ENCODE measurements at regions not wholly inside any gene's neighbourhood (a gene's known extent, or its start where the extent isn't known, plus 50 kb on each side); places are given as distances from the start of the nearest gene placed in this dataset.

DNA sequence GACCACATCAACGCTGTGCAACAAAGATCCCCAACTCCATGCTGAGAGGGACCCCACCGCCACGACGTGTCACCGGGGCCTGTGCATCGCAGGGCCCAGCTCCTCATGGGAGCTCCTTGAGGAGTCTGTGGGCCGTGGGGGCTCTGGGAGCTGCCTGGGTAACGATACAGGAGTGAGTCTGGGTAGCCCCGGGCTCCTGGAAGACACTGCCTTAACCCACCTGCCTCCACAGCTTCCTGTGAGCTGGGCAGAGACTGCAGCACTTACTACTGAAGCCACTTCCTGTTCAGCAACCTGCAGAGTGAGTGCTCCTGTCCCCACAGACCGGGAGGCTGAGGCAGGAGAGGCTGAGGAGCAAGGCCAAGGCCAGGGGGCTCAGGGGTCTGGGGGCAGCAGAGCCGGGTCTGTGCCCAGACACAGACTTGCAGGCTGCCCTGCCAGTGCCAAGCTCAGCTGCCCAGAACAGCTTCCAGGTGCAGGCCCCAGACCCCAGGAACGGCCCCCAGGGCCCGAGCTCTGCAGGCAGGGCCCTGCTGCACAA is 226.7 kb downstream of the BRD1 start:
- no peak for DNase-seq

DNA sequence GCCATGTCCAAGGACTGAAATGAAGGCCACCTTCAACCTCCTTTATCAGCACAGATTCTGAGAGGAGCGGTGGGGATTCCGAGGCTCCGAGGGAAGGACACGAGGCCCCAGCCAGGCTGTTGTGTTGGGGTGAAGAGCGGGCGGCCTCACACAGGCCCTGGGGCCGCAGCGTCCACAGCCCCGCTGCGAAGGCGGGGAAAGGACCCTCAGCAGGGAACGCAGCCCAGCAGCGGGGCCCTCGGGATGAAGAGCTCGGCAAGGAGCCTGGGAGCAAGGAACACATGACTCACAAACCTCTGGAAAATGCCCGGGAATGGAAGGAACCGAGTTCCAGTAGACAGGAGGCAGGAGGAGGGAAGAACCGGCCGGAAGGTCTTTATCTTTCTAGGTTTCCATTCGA is 227.2 kb downstream of the BRD1 start:
- no peak for DNase-seq

DNA sequence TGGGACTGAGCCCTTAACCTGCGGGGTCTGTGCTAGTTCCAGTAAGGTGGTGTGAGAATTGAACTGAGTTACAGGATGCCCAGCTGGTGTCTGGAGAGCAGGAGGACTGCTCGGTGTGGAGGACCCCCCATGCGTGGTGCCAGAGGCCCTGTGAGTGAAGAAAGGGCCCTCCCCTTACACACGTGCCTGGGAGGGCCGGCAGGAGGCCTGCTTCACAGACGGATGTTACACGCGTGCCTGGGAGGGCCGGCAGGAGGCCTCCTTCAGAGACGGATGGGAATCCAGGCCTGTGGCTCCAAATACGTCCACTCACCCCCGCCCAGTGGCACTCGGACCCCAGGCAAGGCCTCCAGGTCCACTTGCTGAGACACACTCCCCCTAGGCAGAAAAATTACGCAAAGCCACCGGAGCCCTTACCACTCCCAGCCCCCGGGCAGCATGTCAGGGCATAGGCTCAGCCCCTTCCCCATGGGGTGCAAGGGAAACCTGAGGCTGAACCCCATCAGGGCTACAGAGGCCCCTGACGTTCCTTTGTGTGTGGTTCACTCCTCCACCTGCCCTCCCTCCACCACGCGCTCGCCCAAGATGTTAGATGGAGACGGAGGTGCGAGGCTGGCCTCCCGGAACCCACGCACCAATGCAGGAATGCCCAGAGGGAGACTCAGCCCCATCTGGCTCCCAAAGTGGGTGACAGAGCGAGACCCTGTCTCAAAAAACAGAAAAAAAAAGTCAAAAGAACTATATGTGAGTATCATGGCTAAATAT is 227.8 kb downstream of the BRD1 start:
- DNase-seq: no peak

DNA sequence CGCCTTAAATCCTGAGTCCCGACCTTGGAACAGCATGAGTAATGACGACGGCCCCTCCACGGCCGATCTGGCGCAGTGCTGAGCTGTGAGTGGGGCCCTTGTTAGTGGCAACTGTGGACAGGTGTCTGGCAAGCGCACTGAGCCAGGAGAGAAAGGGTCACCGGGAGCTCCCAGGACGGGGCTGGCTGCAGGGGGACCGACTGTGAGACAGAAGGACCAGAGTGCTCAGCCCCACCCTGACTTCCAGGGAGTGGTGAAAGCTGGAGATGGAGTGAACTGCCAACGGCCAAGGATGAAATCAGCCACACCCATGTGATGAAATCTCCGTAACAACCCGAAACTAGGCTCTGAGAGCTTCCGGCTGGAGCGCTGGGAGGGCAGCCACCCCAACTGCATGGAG is 228.6 kb downstream of the BRD1 start:
- no peak for DNase-seq

DNA sequence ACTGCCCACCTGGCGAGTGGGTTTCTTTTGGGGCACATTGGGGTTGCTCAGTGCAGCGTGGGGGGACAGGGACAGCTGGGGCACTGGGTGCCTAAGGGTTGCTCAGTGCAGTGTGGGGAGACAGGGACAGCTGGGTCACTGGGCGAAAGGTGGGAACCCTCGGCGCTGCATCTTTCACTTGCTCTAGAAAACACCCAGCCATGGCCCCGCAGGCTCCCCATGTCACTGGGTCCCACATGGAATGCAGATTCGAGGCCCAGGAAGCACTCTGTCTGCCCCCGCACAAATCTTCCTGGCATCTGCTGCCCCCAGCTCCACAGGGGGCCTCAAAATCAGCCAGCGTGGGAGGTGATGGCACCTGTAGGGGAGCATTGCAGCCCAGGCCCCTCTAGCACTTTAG is 229.3 kb downstream of the BRD1 start:
- no peak for DNase-seq

DNA sequence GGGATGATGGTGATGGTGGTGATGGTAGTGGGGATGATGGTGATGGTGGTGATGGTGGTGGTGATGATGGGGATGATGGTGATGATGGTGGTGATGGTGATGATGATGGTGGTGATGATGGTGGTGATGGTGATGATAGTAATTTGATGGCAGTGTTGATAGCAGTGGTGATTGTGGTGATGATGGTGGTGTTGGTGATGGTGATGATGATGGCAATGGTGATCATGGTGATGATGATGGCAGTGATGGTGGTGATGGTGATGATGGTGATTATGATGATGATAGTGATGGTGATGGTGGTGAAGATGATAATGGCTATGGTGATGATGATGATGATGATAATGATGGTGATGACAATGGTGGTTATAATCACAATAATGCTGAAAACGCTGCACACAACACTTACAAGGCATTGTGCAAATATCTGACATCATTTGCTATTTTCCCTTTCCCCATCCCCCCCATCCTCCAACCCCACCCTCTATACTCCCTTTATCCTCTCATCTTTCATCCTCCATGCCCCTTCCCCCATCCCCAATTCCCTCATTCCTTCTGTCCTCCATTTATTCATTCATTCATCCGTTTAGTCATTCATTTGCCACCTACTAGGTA is 230.1 kb downstream of the BRD1 start:
- no peak for DNase-seq

DNA sequence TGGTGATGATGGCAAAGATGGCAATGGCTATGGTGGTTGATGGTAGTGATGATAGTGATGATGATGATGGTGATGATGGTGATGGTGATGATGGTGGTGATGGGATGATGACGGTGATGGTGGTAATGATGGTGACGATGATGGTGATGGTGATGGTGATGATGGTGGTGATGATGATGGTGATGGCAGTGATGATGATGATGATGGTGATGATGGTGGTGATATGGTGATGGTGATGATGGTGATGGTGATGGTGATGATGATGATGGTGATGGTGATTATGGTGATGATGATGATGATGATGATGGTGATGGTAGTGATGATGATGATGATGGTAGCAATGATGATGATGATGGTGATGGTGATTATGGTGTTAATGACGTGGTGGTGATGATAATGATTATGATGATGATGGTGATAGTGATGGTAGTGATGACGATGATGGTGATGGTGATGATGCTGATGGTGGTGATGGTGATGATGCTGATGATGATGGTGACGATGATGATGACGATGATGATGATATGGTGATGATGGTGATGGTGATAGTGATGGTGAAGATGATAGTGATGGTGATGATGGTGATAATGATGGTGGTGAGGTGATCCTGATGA is 232.1 kb downstream of the BRD1 start:
- no peak for DNase-seq

DNA sequence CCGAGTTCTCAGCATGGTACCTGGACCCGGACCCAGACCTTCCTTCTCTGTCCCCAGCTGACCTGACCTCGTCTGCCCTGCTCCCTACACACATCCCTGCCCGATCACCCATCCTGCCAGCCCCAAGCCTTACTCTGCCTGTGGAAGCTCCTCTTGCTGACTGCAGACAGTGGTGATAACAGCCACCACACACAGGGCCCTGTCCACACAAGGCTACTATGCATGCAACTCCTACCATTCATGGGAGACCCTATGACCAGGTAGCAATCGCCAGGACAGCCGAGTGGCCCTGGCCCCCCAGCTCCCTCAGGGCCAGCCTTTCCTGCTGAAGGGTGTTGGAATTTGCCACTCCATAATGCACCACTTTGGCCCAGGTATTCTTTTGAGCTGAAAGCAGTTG is 233.6 kb downstream of the BRD1 start:
- no peak for DNase-seq

DNA sequence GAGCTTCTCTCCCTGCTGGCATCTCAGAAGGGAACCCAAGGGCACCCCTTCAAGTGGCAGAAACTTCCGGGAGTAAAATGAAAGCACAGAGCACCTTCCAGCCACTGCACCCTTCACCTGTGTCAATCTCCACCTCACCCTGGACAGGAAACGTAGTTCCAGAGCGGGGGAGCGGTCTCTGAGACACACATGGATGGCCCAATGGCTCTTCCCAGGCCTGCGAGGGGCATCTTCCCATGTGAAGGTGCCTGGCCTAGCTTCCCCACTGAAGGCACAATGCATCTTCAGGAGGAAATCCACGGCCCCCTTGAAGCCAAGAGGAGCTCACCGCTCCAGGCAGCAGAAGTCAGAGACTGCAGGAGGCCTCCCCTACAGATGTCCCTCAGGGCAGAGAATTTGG is 234.2 kb downstream of the BRD1 start:
- no peak for DNase-seq

DNA sequence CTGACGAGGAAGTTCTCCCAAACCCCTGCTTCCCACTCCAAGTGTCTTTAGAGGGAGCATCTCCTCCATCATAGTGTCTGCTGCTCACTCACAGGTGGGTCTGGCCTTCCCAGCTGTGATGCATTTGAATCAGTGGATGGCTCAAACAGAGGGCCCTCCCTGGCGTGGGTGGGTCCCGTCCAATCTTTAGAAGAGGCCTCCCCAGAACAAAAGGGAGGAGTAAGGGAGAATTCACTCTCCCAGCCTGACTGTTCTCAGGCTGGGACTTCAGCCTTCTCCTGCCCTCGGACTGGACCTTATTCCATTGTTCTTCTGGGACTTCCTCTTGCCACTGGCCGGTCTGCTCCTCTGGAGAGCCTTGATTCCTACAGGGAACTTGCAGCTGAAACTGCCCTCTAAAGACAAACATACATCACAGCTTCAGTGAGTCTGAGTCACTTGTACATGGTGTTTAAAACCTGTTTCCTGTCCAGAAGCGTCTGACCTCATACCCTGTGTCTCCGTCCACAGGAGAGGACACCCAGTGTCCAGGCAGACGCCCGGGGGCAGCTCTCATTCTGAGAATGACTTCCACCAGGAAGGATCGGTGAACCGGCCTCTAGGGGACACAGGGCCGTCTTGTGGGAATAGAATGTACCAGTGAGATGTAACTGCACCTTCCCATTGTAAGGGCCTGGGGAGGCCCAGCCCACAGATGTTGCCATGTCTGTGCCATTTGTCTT is 234.7 kb downstream of the BRD1 start:
- no peak for DNase-seq

DNA sequence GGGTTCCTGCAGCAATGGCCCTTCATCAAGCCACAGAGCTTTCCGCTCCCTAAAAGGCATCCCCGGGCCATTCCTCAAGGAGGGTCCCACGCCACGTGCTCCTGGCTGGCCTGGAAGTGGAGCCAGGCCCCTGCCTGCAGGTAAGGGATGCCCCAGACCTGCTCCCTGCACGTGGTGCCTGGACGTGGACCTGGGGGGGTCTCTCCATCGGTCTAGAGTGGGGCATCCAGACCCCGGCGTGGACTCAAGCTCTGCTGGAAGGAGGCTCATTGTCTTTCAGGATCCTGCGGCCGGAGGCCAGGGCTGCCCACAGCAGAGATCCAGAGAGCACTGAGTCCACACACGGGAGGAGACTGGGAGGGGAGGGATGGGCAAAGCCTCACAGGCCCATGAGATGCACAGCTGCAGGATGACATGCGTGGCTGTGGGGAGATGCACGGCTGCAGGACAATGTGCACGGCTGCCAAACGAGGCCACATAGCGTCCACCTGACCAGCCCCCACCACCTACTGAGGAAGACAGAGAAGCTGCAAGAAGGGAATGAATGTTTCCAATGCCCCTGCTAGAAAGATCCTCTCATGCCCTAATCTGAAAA is 236.7 kb downstream of the BRD1 start:
- no peak for DNase-seq

DNA sequence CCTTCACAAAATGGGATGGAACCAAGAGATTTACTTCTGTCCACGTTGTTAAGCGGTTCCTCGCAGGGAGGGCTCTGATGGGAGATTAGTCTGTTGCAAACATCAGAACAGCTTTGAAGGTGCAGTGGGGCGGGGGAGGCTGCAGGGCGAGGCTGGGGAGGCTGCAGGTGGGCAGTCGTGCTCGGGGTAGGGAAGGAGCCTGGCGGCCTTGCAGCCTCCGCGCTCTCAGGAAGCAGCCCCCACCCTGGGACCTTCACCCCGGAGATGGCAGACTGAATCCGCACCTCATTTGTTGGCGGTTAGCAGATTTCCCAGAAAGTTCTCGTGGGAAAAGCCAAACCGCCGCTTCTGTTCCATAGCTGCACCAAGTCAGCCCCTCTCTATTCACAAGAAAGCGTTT is 237.3 kb downstream of the BRD1 start:
- no peak for DNase-seq

DNA sequence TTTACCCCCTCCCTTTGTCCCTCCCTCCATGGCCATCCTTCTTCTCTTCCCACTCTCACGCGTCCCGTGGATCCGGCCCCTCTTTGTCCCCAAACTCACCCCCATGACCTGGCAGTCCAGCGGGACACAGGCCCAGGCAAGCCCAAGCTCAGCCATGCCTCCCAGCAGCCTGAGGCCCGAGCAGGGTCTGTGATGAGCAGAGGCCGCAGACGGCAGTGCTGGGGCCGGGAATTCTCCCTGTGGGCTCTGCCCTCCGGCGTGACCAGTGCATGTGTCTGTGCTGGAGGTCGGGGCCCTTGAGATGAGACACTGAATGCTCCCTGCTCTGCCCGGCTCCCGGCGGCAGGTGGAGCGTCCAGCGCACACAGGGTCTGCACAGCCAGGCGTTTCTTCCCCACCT is 237.9 kb downstream of the BRD1 start:
- no peak for DNase-seq

DNA sequence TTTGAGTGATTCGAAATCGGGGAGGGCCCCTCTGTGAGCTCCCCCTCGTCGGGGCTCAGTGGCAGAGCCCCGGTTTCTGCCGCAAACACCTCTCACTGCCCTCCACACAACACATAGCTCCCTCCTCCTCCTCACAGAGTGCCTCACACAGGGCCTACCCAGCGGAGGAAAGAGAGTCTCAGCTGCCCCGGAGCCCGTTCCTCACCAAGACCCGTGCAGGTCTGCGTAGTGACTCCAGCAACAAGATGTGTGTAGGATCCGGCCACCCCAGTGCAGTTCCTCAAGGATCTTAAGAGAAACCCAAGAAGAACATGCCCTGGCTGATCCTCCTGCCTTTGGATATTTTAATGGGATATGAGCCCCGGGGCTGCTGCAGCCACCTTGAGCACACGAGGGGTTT is 238.4 kb downstream of the BRD1 start:
- no peak for DNase-seq

DNA sequence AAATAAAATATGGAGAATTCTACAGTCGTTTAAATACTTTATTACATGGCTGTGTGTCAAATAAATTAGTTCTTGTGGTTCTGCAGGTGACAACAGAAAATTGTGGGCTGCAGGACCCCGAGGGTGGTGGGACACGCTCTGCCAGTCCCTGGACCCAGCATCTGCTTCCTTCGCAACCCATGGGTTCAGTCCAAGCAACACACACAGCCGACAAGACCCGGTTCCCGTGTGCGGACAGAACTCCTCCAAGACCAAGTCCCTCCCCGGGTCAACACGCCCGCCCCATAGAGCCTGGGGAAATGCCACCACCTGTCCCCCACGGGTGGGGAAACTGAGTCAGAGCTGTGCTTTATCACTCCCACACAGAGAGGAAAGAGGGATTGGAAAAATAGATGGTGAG is 238.9 kb downstream of the BRD1 start:
- no peak for DNase-seq

DNA sequence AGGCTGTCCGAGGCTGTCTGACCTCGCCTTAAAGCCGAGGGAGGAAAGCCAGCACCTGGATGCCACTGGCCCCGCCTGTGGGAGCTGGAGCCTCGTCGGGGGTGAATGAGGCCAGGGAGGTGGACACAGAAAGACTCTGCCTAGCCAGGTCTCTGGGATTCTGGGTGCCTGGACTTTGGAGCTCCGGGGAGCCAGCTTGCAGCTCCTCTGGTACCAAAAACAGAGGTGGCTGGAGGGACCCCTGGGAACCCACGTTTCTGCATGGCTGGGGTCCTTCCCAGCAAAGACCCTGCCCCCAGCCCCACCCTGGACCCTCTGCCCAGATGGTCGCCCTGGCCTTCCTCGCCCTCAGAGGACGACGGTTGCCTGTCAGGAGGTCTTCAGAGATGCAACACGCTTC is 239.7 kb downstream of the BRD1 start:
- no peak for DNase-seq

DNA sequence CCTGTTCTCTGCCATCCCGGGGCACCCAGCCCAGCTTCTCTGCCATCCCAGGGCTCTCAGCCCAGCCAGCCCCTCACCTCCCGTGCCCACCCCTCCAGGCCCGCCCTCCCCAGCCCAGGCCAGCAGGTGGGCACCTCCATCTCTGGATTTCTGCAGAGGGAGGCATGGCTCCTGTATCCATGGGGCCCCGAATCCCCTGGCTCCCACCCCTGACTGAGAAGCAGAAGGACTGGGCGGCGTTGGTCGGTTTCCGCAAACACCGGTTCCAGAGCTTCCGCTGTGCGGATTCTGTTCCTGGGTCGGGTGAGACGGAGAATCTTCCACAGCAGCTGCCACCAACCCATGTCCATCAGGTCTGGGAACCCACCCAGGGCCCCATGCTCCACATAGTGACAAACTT is 240.3 kb downstream of the BRD1 start:
- no peak for DNase-seq

DNA sequence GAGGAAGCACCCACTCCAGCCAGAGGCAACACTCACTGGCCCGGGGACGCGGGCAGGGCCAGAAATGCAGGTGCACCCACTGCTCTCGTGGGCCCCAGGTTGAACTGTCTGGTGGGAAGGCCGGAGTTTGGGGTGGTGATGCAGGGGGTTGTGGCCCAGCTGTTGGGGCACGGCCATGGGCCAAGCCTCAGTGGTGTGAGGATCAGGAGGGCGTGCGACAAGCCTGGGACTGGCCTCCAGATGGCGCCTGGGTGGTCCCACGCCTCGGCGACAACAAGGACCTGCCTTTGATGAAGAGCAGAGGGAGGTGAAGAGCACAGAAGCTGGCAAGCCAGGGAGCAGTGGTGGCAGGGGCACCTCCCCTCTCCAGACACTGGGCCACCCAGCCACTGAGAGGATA is 240.8 kb downstream of the BRD1 start:
- DNase-seq: no peak

DNA sequence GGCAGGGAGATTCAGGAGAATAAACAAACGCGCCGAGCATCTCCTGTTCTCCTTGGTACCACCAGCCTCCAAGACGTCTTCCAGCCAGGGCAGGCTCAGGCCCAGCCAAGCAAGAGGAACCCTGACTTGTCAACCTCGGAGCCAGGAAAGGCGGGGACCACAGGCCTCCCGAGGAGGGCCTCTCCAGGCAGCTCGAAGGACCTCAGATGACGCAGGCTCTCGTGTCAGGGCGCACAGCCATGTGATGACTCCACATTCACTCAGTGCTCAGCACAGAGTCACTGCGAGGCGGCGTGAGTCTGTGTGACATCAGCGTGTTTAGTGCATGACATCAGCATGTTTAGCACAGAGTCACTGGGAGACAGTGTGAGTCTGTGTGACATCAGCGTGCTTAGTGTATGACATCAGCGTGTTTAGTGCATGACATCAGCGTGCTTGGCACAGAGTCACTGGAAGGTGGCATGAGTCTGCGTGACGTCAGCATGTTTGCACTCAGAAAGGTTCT is 241.4 kb downstream of the BRD1 start:
- DNase-seq: peak; percentile 9

DNA sequence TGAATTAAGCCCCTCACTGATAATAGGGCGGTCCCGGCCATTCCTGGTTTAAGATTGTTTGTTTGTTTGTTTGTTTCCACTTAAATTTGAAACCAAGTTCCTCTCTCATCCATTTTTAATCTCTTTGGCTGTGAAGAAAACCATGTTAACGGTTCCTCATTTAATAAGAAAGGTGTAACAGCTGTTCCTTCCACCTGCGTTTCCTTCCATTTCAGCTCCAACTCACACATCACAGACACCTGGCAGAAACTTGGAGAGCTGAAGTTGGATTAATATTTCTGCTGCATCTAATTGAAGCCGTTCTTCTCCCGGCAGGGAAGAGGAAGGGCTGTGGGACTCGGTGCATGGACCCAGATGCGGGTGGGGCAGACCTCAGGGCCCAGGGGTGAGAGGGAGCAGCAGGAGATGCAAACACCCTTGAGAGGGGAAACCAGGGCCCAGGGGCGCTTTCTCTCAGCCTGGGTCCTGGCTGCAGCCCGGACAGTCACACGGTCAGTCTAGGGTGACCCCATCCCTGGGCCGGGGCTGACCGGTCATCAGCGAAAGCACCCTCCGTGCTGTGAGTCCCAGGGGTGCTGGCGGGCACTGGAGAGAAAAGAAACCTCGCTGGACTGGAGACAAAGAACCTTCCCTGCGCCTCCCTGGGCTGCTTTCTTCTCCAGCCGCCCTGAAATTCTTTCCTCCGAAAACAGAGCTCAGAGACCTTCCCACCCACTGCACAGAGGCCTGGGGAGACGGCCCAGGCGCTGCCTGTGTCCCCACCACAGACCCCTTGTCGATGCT is 242.0 kb downstream of the BRD1 start:
- DNase-seq: no peak

DNA sequence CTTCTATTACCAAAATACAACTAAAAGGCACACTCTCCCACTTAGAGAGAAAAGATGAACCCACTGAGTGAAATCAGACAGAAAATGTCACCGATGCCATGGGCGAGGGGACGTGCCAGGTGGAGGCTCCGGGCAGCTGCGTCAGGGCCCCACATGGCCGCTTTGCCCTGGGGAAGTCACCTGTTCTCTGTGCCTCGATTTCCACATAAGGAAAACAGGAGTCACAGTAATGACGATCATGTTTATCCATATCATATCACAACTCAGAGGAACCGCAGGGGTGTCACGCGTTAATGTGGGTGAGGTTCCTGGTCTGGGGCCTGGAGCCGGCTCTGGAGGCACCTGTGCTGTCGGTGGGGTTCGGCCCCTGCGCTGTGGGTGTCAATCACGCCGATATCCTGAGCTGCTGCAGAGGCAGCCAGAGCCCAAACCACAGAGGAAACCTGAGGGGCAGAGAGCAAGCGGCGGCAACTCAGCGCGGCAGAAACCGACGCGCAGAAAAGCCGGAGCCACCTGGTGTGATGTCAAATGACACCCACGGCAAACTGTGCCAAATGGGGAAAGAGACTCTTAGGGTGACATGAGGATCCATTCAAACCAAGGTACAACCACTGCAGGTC is 243.7 kb downstream of the BRD1 start:
- DNase-seq: no peak

DNA sequence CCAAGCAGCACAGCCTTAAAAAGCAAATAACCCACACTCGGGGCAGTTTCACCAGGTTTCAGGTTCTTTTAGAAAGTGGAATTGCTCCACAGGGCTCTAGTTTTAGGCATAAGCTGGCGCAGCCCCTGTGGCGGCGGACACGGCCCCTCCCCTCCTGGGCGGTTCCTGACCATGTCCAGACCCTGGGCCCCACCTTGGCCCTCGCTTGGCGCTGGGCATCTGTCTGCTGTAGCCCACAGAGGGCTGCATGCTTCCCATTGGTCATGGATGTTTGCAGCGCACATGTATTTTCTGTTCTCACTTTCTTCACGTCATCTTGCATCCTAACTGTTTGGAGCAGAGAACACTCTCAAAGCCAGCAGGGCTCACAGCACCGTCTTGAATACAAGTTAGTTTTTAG is 244.3 kb downstream of the BRD1 start:
- DNase-seq: no peak
